ENCODE measurements at regions not wholly inside any gene's neighbourhood (a gene's known extent, or its start where the extent isn't known, plus 50 kb on each side); places are given as distances from the start of the nearest gene placed in this dataset.

DNA sequence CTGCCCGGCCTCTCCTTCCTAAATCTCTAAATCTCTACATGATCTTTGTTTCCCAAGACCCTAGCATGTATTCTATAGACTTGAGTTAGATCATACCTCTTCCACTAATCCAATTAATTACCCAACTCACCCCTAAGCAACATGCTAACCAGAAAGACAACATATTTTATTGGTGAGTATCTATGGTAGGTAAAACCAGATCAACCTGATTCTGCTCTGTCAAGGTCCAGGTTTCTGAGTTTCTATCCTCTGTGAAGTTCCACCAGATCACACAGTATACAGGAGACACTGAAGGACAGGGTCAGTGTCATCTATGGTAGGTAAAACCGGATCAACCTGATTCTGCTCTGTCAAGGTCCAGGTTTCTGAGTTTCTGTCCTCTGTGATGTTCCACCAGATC, 363.2 kb upstream of the MARCKS start:
- DNase-seq (ENCODE audit: low read depth in 2 of 2) = no peak

DNA sequence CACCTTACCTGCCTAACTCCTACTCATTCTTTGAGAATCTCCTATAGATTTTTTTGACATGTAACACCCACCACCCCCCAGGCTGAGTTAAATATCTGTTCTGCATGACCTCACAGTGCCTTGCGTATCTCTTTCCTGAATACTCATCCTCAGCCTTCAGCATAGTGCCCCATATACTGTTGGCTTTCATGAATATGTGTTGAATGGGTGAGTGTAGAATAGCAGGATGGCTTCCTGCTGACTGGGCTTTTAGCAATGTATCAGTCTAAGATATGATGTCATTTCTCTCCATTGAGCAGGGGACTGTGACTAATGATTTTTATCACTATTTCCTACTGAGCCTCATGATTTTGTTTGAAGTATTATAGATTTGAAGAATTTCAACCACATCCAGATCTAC, 361.6 kb upstream of the MARCKS start:
- no peak for DNase-seq (ENCODE audit: low read depth in 2 of 2)

GRCh38 chr6:113496166-113496565, 361.0 kb upstream of the MARCKS start:
- DNase-seq (ENCODE audit: low read depth in 2 of 2) = no peak

GRCh38 chr6:113500221-113500620, 356.9 kb upstream of the MARCKS start:
- no peak for DNase-seq (ENCODE audit: low read depth in 2 of 2)

DNA sequence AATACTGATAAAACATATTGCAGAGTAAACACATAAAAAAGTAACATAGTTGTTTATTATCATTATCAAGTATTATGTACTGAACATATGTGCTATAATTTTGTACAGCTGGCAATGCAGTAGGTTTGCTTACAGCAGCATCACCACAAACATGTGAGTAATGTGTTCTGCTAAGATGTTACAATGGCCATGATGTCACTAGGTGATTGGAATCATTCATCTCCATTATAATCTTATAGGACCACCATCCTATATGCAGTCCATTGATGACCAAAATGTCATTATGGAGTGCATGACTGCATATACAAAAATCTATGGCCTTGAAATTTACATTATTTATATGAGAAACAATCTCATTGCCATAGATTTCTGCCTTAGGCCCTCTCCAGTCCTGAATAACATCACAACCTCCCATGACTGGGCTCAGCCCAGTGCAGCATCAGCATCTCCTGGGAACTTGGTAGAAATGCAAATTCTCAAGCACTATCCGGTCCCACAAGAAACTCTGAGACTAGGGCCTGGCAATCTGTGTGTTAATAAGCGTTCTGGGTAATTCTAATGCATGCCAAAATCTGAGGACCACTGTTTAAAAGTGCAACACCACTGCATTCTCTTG, 352.0 kb upstream of the MARCKS start:
- DNase-seq (ENCODE audit: low read depth in 2 of 2) = no peak

GRCh38 chr6:113508249-113508648, 348.9 kb upstream of the MARCKS start:
- no peak for DNase-seq (ENCODE audit: low read depth in 2 of 2)

- DNase-seq (ENCODE audit: low read depth in 2 of 2) = no peak
These were observed 346.0 kb upstream of the MARCKS start for GRCh38 chr6:113511100-113511499.

- no peak for DNase-seq (ENCODE audit: low read depth in 2 of 2)
These were observed 344.6 kb upstream of the MARCKS start for GRCh38 chr6:113512576-113512975.

DNA sequence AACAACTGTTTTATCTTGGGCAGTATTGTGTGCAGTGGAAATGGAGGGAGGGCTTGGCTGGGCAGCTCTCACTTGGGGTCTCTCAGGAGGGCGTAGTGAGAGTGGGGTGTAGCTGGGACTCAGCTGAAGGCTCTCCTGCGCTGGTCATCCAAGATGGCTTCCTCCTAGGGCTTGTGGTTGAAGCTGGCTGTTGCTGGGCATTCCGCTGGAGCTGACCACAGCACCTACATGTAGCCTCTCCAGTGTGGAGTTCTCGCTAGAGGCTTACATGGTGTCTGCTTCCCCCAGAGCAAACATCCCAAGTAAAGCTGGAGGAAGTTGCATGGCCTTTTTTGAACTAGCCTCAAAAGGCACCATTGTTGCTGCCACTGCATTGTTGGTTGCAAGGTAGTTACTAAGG, 344.1 kb upstream of the MARCKS start:
- no peak for DNase-seq (ENCODE audit: low read depth in 2 of 2)

DNA sequence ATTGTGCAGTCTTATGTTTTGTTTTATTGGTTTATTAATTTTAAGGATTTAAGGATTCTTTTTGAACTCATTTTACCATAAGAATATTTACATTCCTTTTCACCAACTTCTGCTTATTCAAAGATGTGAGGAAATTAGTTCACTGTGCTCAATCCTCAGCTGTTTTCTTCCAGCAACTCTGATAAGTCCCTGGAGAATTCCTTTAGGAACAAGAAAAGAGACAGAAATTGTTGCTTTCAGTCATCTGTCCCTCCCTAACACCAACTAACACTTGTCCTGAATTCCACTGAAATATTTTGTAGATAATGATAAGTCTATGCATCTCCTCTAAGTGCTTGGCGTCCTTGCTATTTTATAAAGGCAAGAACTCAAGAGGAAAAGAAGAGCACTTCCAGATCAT, 334.8 kb upstream of the MARCKS start:
- DNase-seq (ENCODE audit: low read depth in 2 of 2) = no peak

DNA sequence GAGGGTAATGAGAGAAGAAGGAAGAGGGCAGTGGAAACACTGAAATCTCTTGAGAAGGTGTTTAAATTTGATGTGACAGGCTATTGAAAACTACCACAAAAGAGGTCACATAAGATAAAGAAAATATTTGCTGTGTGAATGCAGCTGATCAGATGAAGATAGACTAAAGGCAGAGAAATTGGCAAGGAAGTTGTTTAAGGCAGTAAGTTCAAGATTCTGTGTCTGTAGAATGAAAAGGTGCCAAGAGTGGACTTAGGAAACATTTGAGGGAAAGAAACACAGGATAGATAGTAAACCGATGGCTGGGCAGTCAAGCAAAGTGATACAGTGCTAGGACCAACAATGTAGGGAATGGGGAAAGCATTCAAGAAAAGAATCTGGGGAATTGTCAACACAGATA, 332.3 kb upstream of the MARCKS start:
- DNase-seq (ENCODE audit: low read depth in 2 of 2) = no peak

- DNase-seq (ENCODE audit: low read depth in 2 of 2) = no peak
These were observed 330.6 kb upstream of the MARCKS start for GRCh38 chr6:113526553-113526952.

DNA sequence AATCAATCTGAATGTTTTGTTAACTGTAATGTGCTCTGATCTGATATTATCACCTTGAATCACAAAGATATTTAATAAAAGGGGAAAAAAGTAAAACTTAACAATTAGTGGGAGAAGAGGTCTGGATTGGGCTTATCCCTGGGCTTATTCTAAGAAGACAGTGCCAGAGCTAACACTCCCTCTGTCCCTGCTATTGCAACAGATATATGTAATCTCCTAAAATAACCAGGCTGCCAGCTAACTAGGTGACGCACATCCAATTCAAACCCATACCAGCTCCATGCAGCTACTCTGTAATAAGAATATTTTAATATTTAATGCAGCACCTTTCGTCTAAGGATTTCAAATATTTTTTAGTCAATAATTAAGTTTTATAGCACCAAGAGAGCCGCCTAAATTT, 330.1 kb upstream of the MARCKS start:
- DNase-seq (ENCODE audit: low read depth in 2 of 2) = no peak

- no peak for DNase-seq (ENCODE audit: low read depth in 2 of 2)
These were observed 329.0 kb upstream of the MARCKS start for GRCh38 chr6:113528111-113528510.

DNA sequence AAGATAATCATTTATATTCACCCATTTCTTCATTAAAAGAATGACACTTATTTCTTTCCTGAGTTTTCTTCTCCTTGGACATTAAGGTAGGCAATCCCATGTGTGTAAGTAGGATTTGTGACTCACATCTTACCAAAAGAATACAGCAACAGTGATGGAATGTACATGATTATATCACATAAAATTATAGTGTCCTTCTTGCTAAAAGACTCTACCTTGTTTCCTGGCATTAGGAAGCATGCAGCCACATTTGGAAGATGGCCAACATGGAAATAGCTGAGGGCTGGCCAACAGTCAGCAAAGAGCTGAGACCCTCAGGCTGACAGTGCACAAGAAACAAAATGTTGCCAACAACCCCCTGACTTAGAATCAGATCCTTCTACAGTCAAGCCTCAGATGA, 327.9 kb upstream of the MARCKS start:
- no peak for DNase-seq (ENCODE audit: low read depth in 2 of 2)

GRCh38 chr6:113529879-113530278, 327.3 kb upstream of the MARCKS start:
- DNase-seq (ENCODE audit: low read depth in 2 of 2) = no peak

GRCh38 chr6:113530769-113531168, 326.4 kb upstream of the MARCKS start:
- no peak for DNase-seq (ENCODE audit: low read depth in 2 of 2)

GRCh38 chr6:113539202-113539601, 317.9 kb upstream of the MARCKS start:
- DNase-seq (ENCODE audit: low read depth in 2 of 2) = no peak

DNA sequence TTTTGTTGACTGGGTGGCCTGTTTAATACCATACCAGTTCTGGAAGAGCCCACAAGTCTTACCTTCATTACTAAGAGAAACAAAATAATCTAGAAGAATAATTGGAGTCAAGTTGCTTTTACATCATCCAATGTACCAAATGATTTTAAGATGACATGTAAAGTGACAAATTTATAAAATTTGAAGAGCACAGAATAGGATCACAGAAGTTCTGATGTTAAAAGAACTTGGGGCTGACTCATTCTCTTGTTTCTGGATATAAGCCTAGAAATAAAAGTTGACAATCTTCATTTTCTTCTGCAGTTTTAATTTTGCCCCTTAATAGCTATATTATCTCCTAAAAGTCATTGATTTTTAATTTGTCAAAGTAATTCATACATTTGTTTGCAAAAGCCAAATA, 317.5 kb upstream of the MARCKS start:
- no peak for DNase-seq (ENCODE audit: low read depth in 2 of 2)

DNA sequence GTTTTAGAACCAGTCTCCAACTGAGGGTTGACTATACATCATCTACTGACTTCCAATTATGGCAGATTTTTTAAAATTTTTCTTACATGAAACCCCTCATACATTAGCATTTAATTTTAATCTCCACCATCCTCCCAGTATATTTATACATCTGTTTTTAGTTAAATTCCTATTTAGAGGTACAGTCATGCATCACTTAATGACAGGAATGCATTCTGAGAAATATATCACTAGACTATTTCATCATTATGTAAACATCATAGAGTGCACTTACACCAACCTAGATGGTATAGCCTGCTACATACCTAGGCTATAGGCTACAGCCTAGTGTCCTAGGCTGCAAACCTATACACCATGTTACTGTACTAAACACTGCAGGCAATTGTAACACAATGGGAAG, 316.7 kb upstream of the MARCKS start:
- no peak for DNase-seq (ENCODE audit: low read depth in 2 of 2)

- DNase-seq (ENCODE audit: low read depth in 2 of 2) = no peak
These were observed 306.0 kb upstream of the MARCKS start for GRCh38 chr6:113551168-113551567.

GRCh38 chr6:113556775-113557174, 300.4 kb upstream of the MARCKS start:
- no peak for DNase-seq (ENCODE audit: low read depth in 2 of 2)

DNA sequence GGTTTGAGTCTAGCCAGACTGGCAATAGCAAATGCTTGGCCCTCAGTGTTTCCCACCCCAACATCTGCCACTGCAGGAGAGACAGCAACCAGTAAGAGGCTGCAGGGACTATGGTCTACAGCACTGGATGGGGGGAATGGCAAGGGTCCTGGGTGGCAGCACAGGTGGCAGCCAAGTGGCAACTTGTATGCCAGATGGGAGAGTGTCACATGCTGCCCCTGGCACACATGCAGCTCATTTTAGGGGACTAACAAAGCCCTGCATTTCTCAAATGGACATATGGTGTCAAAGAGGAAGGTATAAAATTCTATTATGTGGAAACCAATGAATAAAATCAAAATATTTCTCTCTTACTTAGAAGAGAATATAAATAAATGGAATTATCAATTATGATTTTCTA, 298.7 kb upstream of the MARCKS start:
- no peak for DNase-seq (ENCODE audit: low read depth in 2 of 2)

DNA sequence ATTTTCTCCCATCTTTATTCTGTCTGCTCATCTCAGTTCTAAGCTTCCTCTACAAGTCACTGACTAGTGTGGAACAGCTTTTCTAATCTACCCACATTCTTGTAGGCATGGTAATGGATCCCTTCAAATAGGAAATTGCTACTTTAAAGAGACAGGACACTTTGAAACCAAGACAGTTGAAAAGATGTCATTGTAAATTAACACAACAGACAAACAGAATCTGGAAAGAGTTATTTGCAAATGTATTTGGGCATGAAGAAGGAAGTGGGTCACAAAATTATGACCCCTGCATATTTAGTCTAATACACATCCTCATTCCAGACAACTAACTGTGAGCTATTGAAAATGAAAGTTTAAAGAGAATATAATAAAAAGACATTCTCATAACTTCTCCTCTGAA, 298.2 kb upstream of the MARCKS start:
- no peak for DNase-seq (ENCODE audit: low read depth in 2 of 2)

GRCh38 chr6:113560376-113560775, 296.8 kb upstream of the MARCKS start:
- no peak for DNase-seq (ENCODE audit: low read depth in 2 of 2)

Measured in activated CD4-positive, alpha-beta T cell treated with anti-CD3 and anti-CD28 coated beads for 24 hours (primary cell).